ENCODE measurements at regions not wholly inside any gene's neighbourhood (a gene's known extent, or its start where the extent isn't known, plus 50 kb on each side); places are given as distances from the start of the nearest gene placed in this dataset.
A peak's percentile ranks its signal among the peaks of the same experiment; 100 is the strongest.

GRCh38 chr11:24391167-24391566, 105.7 kb upstream of the LUZP2 start:
- Histone ChIP-seq H3K4me3 (ENCODE audit: low read depth, low read length, poor library complexity, severe bottlenecking) (no peak overlapping the region), H3K27ac (ENCODE audit: low read depth, low read length, poor library complexity, severe bottlenecking) (no peak overlapping the region), H3K36me3 (ENCODE audit: insufficient read depth, low read length, poor library complexity, severe bottlenecking) (no peaks in the 10 kb centered on the region), H3K27me3 (replicated peaks; ENCODE audit: insufficient read depth, low read depth, low read length, poor library complexity) (no peaks in the 10 kb centered on the region), H3K4me1 (ENCODE audit: insufficient read depth, low read length, poor library complexity, severe bottlenecking) (no peaks in the 10 kb centered on the region), H3K9me3 (ENCODE audit: low read depth, low read length, poor library complexity, severe bottlenecking) (no peaks in the 10 kb centered on the region)
- DNase-seq (ENCODE audit: low spot score) = peak; percentile 5
- TF ChIP-seq CTCF (conservative IDR thresholded peaks at IDR 0.05; ENCODE audit: low read depth, low read length) (no peak), EZH2 (IDR thresholded peaks at IDR 0.05; ENCODE audit: borderline replicate concordance, low read depth, low read length, poor library complexity, severe bottlenecking) (no peak)
- POLR2A ChIA-PET (ENCODE audit: low non-redundant PET) = no interaction called here
- intact Hi-C loops (cut with micrococcal nuclease; ENCODE audit: unreplicated experiment) = loop anchor here (5.0 kb wide), 1 partner anchor 1279 kb away; no protein-coding TSS in a partner anchor
- no TSS peak for BruUV-seq (replicated peaks)
- CTCF ChIA-PET = no interaction called here

GRCh38 chr11:24400059-24400665, 96.7 kb upstream of the LUZP2 start:
- TF ChIP-seq CTCF (conservative IDR thresholded peaks at IDR 0.05; ENCODE audit: low read depth, low read length) (no peak), EZH2 (IDR thresholded peaks at IDR 0.05; ENCODE audit: borderline replicate concordance, low read depth, low read length, poor library complexity, severe bottlenecking) (no peak)
- H3K9me3 ChIP-seq (ENCODE audit: low read depth, low read length, poor library complexity, severe bottlenecking) = no peaks in the 10 kb centered on the region
- H3K27me3 ChIP-seq (replicated peaks; ENCODE audit: insufficient read depth, low read depth, low read length, poor library complexity) = no peaks in the 10 kb centered on the region
- CTCF ChIA-PET = no interaction called here
- H3K36me3 ChIP-seq (ENCODE audit: insufficient read depth, low read length, poor library complexity, severe bottlenecking) = no peaks in the 10 kb centered on the region
- no peak overlapping the region for H3K27ac ChIP-seq (ENCODE audit: low read depth, low read length, poor library complexity, severe bottlenecking)
- no peaks in the 10 kb centered on the region for H3K4me1 ChIP-seq (ENCODE audit: insufficient read depth, low read length, poor library complexity, severe bottlenecking)
- intact Hi-C loops (cut with micrococcal nuclease; ENCODE audit: unreplicated experiment) = no loop called here
- H3K4me3 ChIP-seq (ENCODE audit: low read depth, low read length, poor library complexity, severe bottlenecking) = no peak overlapping the region
- no TSS peak for BruUV-seq (replicated peaks)
- no peak for DNase-seq (ENCODE audit: low spot score)
- POLR2A ChIA-PET (ENCODE audit: low non-redundant PET) = no interaction called here

GRCh38 chr11:24406389-24406788, 90.5 kb upstream of the LUZP2 start:
- Histone ChIP-seq H3K4me3 (ENCODE audit: low read depth, low read length, poor library complexity, severe bottlenecking) (no peak overlapping the region), H3K36me3 (ENCODE audit: insufficient read depth, low read length, poor library complexity, severe bottlenecking) (no peaks in the 10 kb centered on the region), H3K9me3 (ENCODE audit: low read depth, low read length, poor library complexity, severe bottlenecking) (no peaks in the 10 kb centered on the region), H3K4me1 (ENCODE audit: insufficient read depth, low read length, poor library complexity, severe bottlenecking) (no peaks in the 10 kb centered on the region), H3K27ac (ENCODE audit: low read depth, low read length, poor library complexity, severe bottlenecking) (no peak overlapping the region), H3K27me3 (replicated peaks; ENCODE audit: insufficient read depth, low read depth, low read length, poor library complexity) (no peaks in the 10 kb centered on the region)
- CTCF ChIA-PET = no interaction called here
- TF ChIP-seq CTCF (conservative IDR thresholded peaks at IDR 0.05; ENCODE audit: low read depth, low read length) (no peak), EZH2 (IDR thresholded peaks at IDR 0.05; ENCODE audit: borderline replicate concordance, low read depth, low read length, poor library complexity, severe bottlenecking) (no peak)
- intact Hi-C loops (cut with micrococcal nuclease; ENCODE audit: unreplicated experiment) = no loop called here
- BruUV-seq (replicated peaks) = no TSS peak
- POLR2A ChIA-PET (ENCODE audit: low non-redundant PET) = no interaction called here
- peak; percentile 0 for DNase-seq (ENCODE audit: low spot score)
